T-cell (primary cell): ENCODE measurements at regions not wholly inside any gene's neighbourhood (a gene's known extent, or its start where the extent isn't known, plus 50 kb on each side); places are given as distances from the start of the nearest gene placed in this dataset.

Source experiments
- ATAC-seq, 4 experiments: fragments of 200-7000 bp in 3 of 4; fragments of 150-1000 bp in 1 of 4; cut with Tn5 transposase; replicated peaks in 1 of 4; 1 replicate in 3 of 4; 2 replicates in 1 of 4; pipeline ENCODE4 v1.10.0; 2021; ENCODE audit warnings: moderate library complexity in 3 of 4, mild to moderate bottlenecking in 2 of 4, moderate number of reproducible peaks in 1 of 4
- CTCF ChIA-PET, 2 donors: fragments of 300-600 bp; sonication (Branson Sonifier 250); formaldehyde crosslinking; loops; one replicate each; lab custom pipeline; 2022; ENCODE audit warnings: antibody characterized with exemption in 2 of 2; lab: Charles Lee
- POLR2A ChIA-PET, 2 donors: fragments of 300-600 bp; sonication (Branson Sonifier 250); formaldehyde crosslinking; loops; one replicate each; lab custom pipeline; 2022; ENCODE audit warnings: antibody characterized with exemption in 2 of 2; lab: Charles Lee
- DNase-seq, 35 experiments: peaks; one replicate each; pipeline versions ENCODE4 v3.0.0 to v3.0.0-alpha.2; 2013 to 2023
- H3K27ac ChIP-seq: one replicate; pipeline ENCODE4 v1.5.1; 2013; ENCODE audit warnings: low read length
- H3K27me3 ChIP-seq, 2 experiments: replicated peaks in 1 of 2; 1 replicate in 1 of 2; 2 replicates in 1 of 2; pipeline versions ENCODE4 v1.6.1 to v1.7.0; 2013; ENCODE audit warnings: low read length in 1 of 2, mixed read lengths in 1 of 2; ENCODE audit not compliant: control insufficient read depth in 2 of 2, insufficient read depth in 2 of 2; ENCODE audit errors: extremely low read depth in 1 of 2
- H3K36me3 ChIP-seq, 2 donors: 1 replicate in 1 of 2; 2 replicates in 1 of 2; pipeline versions ENCODE4 v1.6.1 to v1.7.0; 2013; ENCODE audit warnings: low read length in 1 of 2; ENCODE audit not compliant: control insufficient read depth in 2 of 2, insufficient read depth in 1 of 2; ENCODE audit errors: extremely low read depth in 1 of 2
- H3K4me1 ChIP-seq, 2 experiments: 1 replicate in 1 of 2; 2 replicates in 1 of 2; pipeline versions ENCODE4 v1.6.1 to v1.7.0; 2013; ENCODE audit warnings: low read length in 2 of 2, mixed read lengths in 1 of 2; ENCODE audit not compliant: insufficient read depth in 2 of 2, control insufficient read depth in 1 of 2; ENCODE audit errors: extremely low read depth in 1 of 2
- H3K4me3 ChIP-seq, 2 donors: 1 replicate in 1 of 2; 2 replicates in 1 of 2; pipeline versions ENCODE4 v1.5.1 to v1.7.0; 2013; ENCODE audit warnings: mild to moderate bottlenecking in 2 of 2, low read length in 1 of 2, moderate library complexity in 1 of 2; ENCODE audit not compliant: control insufficient read depth in 1 of 2; ENCODE audit errors: extremely low read depth in 1 of 2
- H3K9me3 ChIP-seq: 2 replicates; pipeline ENCODE4 v1.7.0; 2013
- H3K27ac Mint-ChIP-seq, 2 donors: one replicate each; pipeline ENCODE4 v1.8.0; 2020 to 2021; ENCODE audit warnings: mild to moderate bottlenecking in 2 of 2, mixed read lengths in 2 of 2
- H3K27me3 Mint-ChIP-seq, 2 donors: one replicate each; pipeline ENCODE4 v1.8.0; 2021 to 2022; ENCODE audit warnings: mixed read lengths in 2 of 2
- H3K36me3 Mint-ChIP-seq: one replicate; pipeline ENCODE4 v1.8.0; 2021; ENCODE audit warnings: mixed read lengths
- H3K4me1 Mint-ChIP-seq, 3 donors: one replicate each; pipeline ENCODE4 v1.8.0; 2020 to 2022; ENCODE audit warnings: mixed read lengths in 3 of 3, mild to moderate bottlenecking in 1 of 3
- H3K4me3 Mint-ChIP-seq, 3 donors: one replicate each; pipeline ENCODE4 v1.8.0; 2020 to 2022; ENCODE audit warnings: mild to moderate bottlenecking in 3 of 3, mixed read lengths in 3 of 3, moderate library complexity in 3 of 3
- H3K9me3 Mint-ChIP-seq, 3 donors: one replicate each; pipeline ENCODE4 v1.8.0; 2020 to 2022; ENCODE audit warnings: mixed read lengths in 3 of 3
- WGBS: methylation state at CpG from one replicate; pipeline ENCODE4 v1.1.5; 2013; ENCODE audit warnings: missing lambda C conversion rate; ENCODE audit not compliant: insufficient coverage; 5-methylcytosine and 5-hydroxymethylcytosine counted together

DNA sequence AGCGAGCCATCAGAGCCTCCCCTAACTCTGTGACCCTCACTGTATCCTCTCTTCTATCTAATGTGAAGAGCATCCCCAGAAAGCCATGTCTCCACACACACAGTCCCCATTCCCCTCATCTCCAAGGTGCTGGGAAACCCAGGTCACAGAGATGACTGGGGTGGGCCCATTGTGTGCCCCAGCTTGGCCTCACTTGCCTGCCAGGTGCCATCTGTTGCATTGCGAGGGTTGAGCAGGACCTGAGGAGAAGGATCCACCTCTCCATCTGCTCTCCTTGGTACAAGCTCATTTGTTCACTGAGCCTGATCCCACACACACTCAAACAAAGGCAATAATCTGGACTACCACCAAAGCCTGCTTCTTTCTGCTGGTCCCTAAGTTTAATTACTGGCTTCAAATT lies 118.8 kb downstream of the SPATA19 start:
- Mint-ChIP-seq H3K4me1 (no peaks in the 10 kb centered on the region), H3K27me3 (peaks cover 2 to 6% of the 10 kb centered on the region in 2 donors), H3K4me3 (no peak overlapping the region), H3K36me3 (no peaks in the 10 kb centered on the region), H3K27ac (no peak overlapping the region), H3K9me3 (no peaks in the 10 kb centered on the region)
- no peak for DNase-seq
- CTCF ChIA-PET, result no interaction called here
- POLR2A ChIA-PET, result no interaction called here
- WGBS, result 74% methylated on average over 2 of the region's 2 CpGs
- ATAC-seq, result no peak
- Histone ChIP-seq H3K4me1 (no peaks in the 10 kb centered on the region), H3K9me3 (no peaks in the 10 kb centered on the region), H3K4me3 (no peak overlapping the region), H3K27ac (no peak overlapping the region), H3K36me3 (no peaks in the 10 kb centered on the region), H3K27me3 (no peaks in the 10 kb centered on the region)

DNA sequence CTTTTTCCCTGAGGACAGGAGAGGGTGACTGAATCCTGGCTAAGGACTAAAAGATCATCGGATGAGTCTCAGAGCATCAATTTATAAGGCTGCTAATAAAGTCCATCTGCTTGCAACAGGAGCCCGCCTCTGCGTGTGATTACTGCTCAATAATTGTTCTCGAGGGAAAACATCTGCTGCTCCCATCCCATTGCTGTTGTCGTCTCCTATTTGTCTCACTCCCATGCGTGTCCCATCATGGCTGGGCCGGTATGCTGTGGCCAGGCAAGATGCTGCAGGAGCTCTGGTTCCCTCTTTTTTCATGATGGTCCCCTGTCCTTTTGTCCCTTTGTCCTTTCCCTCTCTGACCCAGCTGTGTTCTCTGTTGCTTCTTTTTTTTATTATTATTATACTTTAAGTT lies 121.2 kb downstream of the SPATA19 start:
- H3K27me3 Mint-ChIP-seq, result peaks cover 0 to 4% of the 10 kb centered on the region in 2 donors
- Histone ChIP-seq H3K27ac (no peak overlapping the region), H3K36me3 (no peaks in the 10 kb centered on the region), H3K4me3 (no peak overlapping the region), H3K27me3 (no peaks in the 10 kb centered on the region), H3K9me3 (no peaks in the 10 kb centered on the region), H3K4me1 (no peaks in the 10 kb centered on the region)
- ChIA-PET POLR2A (no interaction called here), CTCF (no interaction called here)
- H3K9me3 Mint-ChIP-seq, result no peaks in the 10 kb centered on the region
- no peak for DNase-seq
- no peak overlapping the region for H3K27ac Mint-ChIP-seq
- H3K36me3 Mint-ChIP-seq, result no peaks in the 10 kb centered on the region
- no peak overlapping the region for H3K4me3 Mint-ChIP-seq
- WGBS, result 97% methylated on average over 4 of the region's 7 CpGs
- no peak for ATAC-seq
- no peaks in the 10 kb centered on the region for H3K4me1 Mint-ChIP-seq

DNA sequence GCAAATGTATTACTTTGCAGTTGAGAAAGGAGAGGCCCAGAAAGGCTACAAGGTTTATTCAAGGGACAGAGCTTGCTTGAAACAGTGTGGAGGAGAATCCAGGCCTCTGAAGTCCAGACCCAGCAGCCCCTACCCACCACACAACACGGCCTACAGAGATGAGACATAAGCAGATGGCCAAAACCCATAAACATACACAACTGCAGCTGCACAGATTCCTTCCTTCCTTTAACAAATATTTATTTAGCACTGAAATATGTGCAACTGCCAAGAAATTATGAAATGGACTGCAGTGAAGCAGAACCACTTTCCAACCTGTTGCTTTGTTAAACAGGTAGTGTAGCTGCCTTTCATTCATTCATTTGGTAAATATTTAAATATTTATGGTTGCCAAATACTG lies 122.3 kb downstream of the SPATA19 start:
- peaks cover 0 to 4% of the 10 kb centered on the region in 2 donors for H3K27me3 Mint-ChIP-seq
- POLR2A ChIA-PET, result no interaction called here
- no peak overlapping the region for H3K4me3 ChIP-seq
- no peaks in the 10 kb centered on the region for H3K9me3 Mint-ChIP-seq
- H3K27ac Mint-ChIP-seq, result no peak overlapping the region
- ATAC-seq (no peak), DNase-seq (no peak)
- no peaks in the 10 kb centered on the region for H3K27me3 ChIP-seq
- H3K4me1 Mint-ChIP-seq, result no peaks in the 10 kb centered on the region
- no peak overlapping the region for H3K4me3 Mint-ChIP-seq
- H3K9me3 ChIP-seq, result no peaks in the 10 kb centered on the region
- WGBS, result no CpG with 5 or more reads among the region's 1 CpG
- no peaks in the 10 kb centered on the region for H3K4me1 ChIP-seq
- H3K36me3 Mint-ChIP-seq, result no peaks in the 10 kb centered on the region
- CTCF ChIA-PET, result no interaction called here
- H3K27ac ChIP-seq, result no peak overlapping the region
- H3K36me3 ChIP-seq, result no peaks in the 10 kb centered on the region

DNA sequence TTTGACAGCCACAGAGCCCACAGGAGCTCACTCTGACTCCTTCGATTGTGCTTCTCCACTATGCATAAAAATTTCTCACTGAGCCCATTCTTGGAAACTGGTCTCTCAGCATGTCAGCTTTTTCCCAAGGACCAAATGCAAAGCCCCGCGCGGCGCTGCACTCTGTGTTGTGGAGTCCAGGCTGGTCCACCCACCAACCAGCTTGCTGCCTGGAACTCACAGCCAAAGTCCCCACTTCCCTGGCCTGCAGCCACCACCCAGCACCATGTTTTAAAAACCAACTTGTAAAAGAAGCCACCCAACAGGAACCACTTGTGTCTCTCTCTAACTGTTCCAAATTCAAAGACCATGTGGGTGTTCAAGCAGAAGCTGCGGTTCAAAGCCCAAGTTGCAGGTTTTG lies 124.4 kb downstream of the SPATA19 start:
- H3K36me3 Mint-ChIP-seq, result no peaks in the 10 kb centered on the region
- H3K27me3 Mint-ChIP-seq, result peaks cover 4 to 5% of the 10 kb centered on the region in 2 donors
- POLR2A ChIA-PET, result no interaction called here
- Histone ChIP-seq H3K4me3 (no peak overlapping the region), H3K27ac (no peak overlapping the region), H3K27me3 (no peaks in the 10 kb centered on the region), H3K36me3 (no peaks in the 10 kb centered on the region), H3K4me1 (no peaks in the 10 kb centered on the region), H3K9me3 (no peaks in the 10 kb centered on the region)
- no peak for ATAC-seq
- no peak for DNase-seq
- H3K27ac Mint-ChIP-seq, result no peak overlapping the region
- no peaks in the 10 kb centered on the region for H3K9me3 Mint-ChIP-seq
- CTCF ChIA-PET, result no interaction called here
- 85% methylated on average over 5 of the region's 6 CpGs for WGBS
- H3K4me1 Mint-ChIP-seq, result no peaks in the 10 kb centered on the region
- no peak overlapping the region for H3K4me3 Mint-ChIP-seq

DNA sequence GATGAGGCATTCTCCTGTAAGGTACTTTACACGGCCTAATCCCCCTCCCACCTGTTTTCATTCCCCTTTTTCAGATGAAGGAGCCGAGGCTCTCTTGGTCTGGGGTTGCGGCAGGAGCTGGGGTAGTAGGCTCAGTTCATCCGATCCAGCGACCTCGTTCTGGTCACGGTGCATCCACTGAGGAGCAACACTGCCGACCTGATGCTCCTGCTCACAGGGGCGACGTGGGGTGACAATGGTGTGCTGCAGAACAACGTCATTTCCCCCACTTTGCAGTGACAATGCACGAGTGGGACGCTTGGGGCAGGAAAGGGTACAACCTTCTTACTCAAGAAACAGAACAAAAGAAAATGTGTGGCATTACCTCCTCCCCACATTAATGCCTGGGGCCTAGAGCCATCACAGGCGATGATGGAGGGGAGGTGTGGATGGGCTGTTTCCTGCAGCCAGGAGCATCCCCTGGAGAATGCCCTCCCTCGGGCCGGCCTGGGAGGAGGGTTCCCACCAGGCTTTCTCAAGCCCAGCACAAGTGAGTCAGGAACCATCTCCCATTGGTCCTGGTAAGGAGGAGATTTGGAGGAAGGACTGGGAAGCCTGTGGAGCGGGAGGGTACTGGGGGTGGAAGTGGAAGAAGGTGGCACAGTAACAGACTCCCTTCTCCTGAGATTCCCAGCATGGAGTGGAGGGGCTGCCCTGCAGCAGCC lies 125.6 kb downstream of the SPATA19 start:
- Histone ChIP-seq H3K27me3 (no peaks in the 10 kb centered on the region), H3K9me3 (no peaks in the 10 kb centered on the region), H3K27ac (no peak overlapping the region), H3K4me3 (no peak overlapping the region), H3K36me3 (no peaks in the 10 kb centered on the region), H3K4me1 (no peaks in the 10 kb centered on the region)
- peaks cover 4 to 5% of the 10 kb centered on the region in 2 donors for H3K27me3 Mint-ChIP-seq
- no peaks in the 10 kb centered on the region for H3K9me3 Mint-ChIP-seq
- POLR2A ChIA-PET, result no interaction called here
- H3K36me3 Mint-ChIP-seq, result no peaks in the 10 kb centered on the region
- no peak for DNase-seq
- CTCF ChIA-PET, result no interaction called here
- no peak overlapping the region for H3K27ac Mint-ChIP-seq
- no peaks in the 10 kb centered on the region for H3K4me1 Mint-ChIP-seq
- no peak overlapping the region for H3K4me3 Mint-ChIP-seq
- WGBS, result 84% methylated on average over 11 of the region's 17 CpGs
- no peak for ATAC-seq

DNA sequence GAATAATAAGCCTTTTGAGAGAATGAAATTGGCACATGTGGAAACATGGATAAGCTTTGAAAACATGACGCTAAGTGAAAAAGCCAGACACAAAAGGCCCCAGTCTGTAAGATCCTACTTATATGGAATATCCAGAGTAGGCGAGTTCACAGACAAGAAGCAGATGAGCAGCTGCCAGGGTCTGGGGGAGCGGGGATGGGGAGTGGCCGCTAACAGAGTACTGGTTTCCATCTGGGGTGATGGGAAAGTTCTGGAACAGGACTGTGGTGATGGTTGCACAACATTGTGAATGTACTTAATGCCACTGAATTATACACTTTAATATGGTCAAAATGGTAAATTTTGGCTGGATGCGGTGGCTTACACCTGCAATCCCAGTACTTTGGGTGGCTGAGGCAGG lies 126.5 kb downstream of the SPATA19 start:
- WGBS, result 100% methylated on average over 1 of the region's 5 CpGs
- no peak for ATAC-seq
- no peaks in the 10 kb centered on the region for H3K9me3 Mint-ChIP-seq
- no peak overlapping the region for H3K27ac Mint-ChIP-seq
- ChIA-PET POLR2A (no interaction called here), CTCF (no interaction called here)
- H3K36me3 ChIP-seq, result no peaks in the 10 kb centered on the region
- H3K4me3 ChIP-seq, result no peak overlapping the region
- no peak overlapping the region for H3K27ac ChIP-seq
- no peak for DNase-seq
- H3K4me3 Mint-ChIP-seq, result no peak overlapping the region
- H3K36me3 Mint-ChIP-seq, result no peaks in the 10 kb centered on the region
- peaks cover 4 to 5% of the 10 kb centered on the region in 2 donors for H3K27me3 Mint-ChIP-seq
- no peaks in the 10 kb centered on the region for H3K27me3 ChIP-seq
- no peaks in the 10 kb centered on the region for H3K9me3 ChIP-seq
- H3K4me1 ChIP-seq, result no peaks in the 10 kb centered on the region
- H3K4me1 Mint-ChIP-seq, result no peaks in the 10 kb centered on the region

DNA sequence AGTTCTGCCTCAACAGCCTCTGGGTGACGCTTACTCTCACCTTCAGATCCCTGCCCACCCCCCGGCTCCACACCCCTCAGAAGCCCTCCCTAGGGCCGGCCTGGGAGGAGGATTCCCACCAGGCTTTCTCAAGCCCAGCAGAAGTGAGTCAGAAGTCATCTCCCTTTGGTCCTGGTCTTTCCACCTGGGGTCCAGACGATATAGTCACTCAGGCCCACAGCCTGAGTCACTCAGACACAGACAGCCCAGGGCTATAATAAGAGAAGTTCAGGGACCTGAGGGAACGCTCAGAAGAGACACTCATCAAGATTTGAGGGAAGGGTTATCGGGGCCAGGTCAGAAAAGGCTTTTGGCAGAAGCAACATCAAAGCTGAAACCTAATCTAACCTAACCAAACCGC lies 127.1 kb downstream of the SPATA19 start:
- no peaks in the 10 kb centered on the region for H3K4me1 ChIP-seq
- CTCF ChIA-PET, result no interaction called here
- H3K9me3 ChIP-seq, result no peaks in the 10 kb centered on the region
- H3K4me3 Mint-ChIP-seq, result no peak overlapping the region
- H3K9me3 Mint-ChIP-seq, result no peaks in the 10 kb centered on the region
- no peaks in the 10 kb centered on the region for H3K4me1 Mint-ChIP-seq
- no peak overlapping the region for H3K27ac ChIP-seq
- no peak overlapping the region for H3K4me3 ChIP-seq
- peaks cover 4 to 5% of the 10 kb centered on the region in 2 donors for H3K27me3 Mint-ChIP-seq
- DNase-seq (no peak), ATAC-seq (no peak)
- WGBS, result 79% methylated on average over 4 of the region's 7 CpGs
- no peak overlapping the region for H3K27ac Mint-ChIP-seq
- POLR2A ChIA-PET, result no interaction called here
- no peaks in the 10 kb centered on the region for H3K27me3 ChIP-seq
- no peaks in the 10 kb centered on the region for H3K36me3 ChIP-seq
- no peaks in the 10 kb centered on the region for H3K36me3 Mint-ChIP-seq
